ENCODE measurements at regions not wholly inside any gene's neighbourhood (a gene's known extent, or its start where the extent isn't known, plus 50 kb on each side); places are given as distances from the start of the nearest gene placed in this dataset.
"Not testable (repeated sequence)": the region's sequence is repeated elsewhere in the genome, so short reads cannot be mapped to it uniquely, and the experiment has no call there.

- DNase-seq = not testable (repeated sequence)
Observed at GRCh38 chr22:22117864-22118544, 126.6 kb upstream of the VPREB1 start.

- not testable (repeated sequence) for DNase-seq
Observed at GRCh38 chr22:22116997-22117770, 127.4 kb upstream of the VPREB1 start.

- no peak for DNase-seq
Observed at GRCh38 chr22:22113701-22114100, 130.9 kb upstream of the VPREB1 start.

GRCh38 chr22:22112533-22113294 is 130.1 kb upstream of the TOP3B start:
- no peak for DNase-seq

- no peak for DNase-seq
Observed at GRCh38 chr22:22111983-22112382, 129.4 kb upstream of the TOP3B start.

GRCh38 chr22:22111267-22111751 is 128.7 kb upstream of the TOP3B start:
- peak; percentile 46 to 53 for DNase-seq

- peak; percentile 36 to 47 for DNase-seq
Observed at GRCh38 chr22:22110548-22111266, 128.1 kb upstream of the TOP3B start.

- no peak for DNase-seq
Observed at GRCh38 chr22:22109693-22110466, 127.3 kb upstream of the TOP3B start.

- DNase-seq = no peak
Observed at GRCh38 chr22:22106855-22107254, 124.3 kb upstream of the TOP3B start.

GRCh38 chr22:22105364-22105763 is 122.8 kb upstream of the TOP3B start:
- DNase-seq = no peak

GRCh38 chr22:22103078-22103875 is 120.7 kb upstream of the TOP3B start:
- DNase-seq = peak in 1 of 2 donors; percentile 33

GRCh38 chr22:22099833-22100812 is 117.5 kb upstream of the TOP3B start:
- no peak for DNase-seq

GRCh38 chr22:22099194-22099486 is 116.6 kb upstream of the TOP3B start:
- DNase-seq = no peak

GRCh38 chr22:22098457-22099193 is 116.0 kb upstream of the TOP3B start:
- DNase-seq = no peak

- DNase-seq = no peak
Observed at GRCh38 chr22:22097727-22098228, 115.2 kb upstream of the TOP3B start.

GRCh38 chr22:22094921-22095320 is 112.3 kb upstream of the TOP3B start:
- no peak for DNase-seq

GRCh38 chr22:22094514-22094913 is 111.9 kb upstream of the TOP3B start:
- no peak for DNase-seq

- no peak for DNase-seq
Observed at GRCh38 chr22:22093743-22094142, 111.2 kb upstream of the TOP3B start.

- DNase-seq = no peak
Observed at GRCh38 chr22:22092974-22093373, 110.4 kb upstream of the TOP3B start.
